Activated T-cell treated with anti-CD3 and anti-CD28 coated beads, Interleukin-2, amount 50 U/mL, for 4 hours (primary cell): ENCODE measurements at regions not wholly inside any gene's neighbourhood (a gene's known extent, or its start where the extent isn't known, plus 50 kb on each side); places are given as distances from the start of the nearest gene placed in this dataset.
"Not testable (repeated sequence)": the region's sequence is repeated elsewhere in the genome, so short reads cannot be mapped to it uniquely, and the experiment has no call there.

Experiments used
- ATAC-seq, 2 donors: fragments of 200-7000 bp; cut with Tn5 transposase; one replicate each; pipeline ENCODE4 v1.10.0; 2021
- DNase-seq: peaks from one replicate; pipeline ENCODE4 v3.0.0-alpha.2; 2020
- H3K27me3 Mint-ChIP-seq: one replicate; pipeline ENCODE4 v1.8.0; 2021; ENCODE audit warnings: low read depth, mixed read lengths
- H3K36me3 Mint-ChIP-seq: one replicate; pipeline ENCODE4 v1.8.0; 2022; ENCODE audit warnings: mixed read lengths; ENCODE audit not compliant: insufficient read depth
- H3K4me1 Mint-ChIP-seq: one replicate; pipeline ENCODE4 v1.8.0; 2021; ENCODE audit warnings: low read depth, mixed read lengths
- H3K4me3 Mint-ChIP-seq: one replicate; pipeline ENCODE4 v1.8.0; 2021; ENCODE audit warnings: mild to moderate bottlenecking, moderate library complexity, mixed read lengths
- H3K9me3 Mint-ChIP-seq: one replicate; pipeline ENCODE4 v1.8.0; 2021; ENCODE audit warnings: mixed read lengths

DNA sequence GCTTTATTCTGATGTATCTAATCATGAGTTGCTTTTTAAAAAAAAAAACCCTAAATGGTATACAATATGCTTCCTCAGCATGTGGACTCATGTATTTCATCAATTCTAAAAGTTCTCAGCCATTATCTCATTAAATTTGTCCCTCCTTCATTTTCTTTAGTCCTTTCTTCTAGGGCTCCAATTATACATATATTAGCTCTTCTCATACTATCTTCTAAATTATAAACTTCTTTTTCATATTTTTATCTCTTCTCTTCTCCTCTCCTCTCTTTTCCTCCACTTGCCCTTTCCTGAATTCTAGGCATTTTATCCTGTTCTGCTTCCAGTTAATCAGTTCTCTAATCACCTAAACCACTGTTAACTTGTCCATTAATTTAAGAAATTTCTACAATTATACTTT lies 55.0 kb upstream of the IL33 start:
- ATAC-seq (no peak), DNase-seq (no peak)
- no peak overlapping the region for H3K4me3 Mint-ChIP-seq
- H3K9me3 Mint-ChIP-seq: peaks cover 20% of the 10 kb centered on the region
- H3K36me3 Mint-ChIP-seq: peaks cover 1% of the 10 kb centered on the region
- H3K4me1 Mint-ChIP-seq: no peaks in the 10 kb centered on the region
- no peaks in the 10 kb centered on the region for H3K27me3 Mint-ChIP-seq

DNA sequence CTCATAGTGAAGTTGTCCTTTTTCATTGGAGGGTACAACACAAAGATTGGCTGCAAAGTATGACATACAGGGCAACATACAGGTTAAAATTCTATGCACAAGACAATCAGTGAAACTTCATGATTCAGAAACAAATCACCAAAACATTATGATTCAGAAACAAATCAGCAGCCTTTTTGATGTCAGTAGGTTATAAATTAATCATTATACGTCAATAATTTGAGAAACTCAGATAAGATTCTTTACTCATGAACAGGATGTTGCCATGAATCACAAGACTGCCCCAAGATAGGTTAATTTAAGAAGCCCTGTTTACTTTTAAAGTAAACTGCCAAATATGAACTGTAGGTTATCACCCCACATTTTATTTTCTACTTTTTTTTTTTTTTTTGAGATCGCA lies 62.2 kb upstream of the IL33 start:
- H3K4me1 Mint-ChIP-seq: no peaks in the 10 kb centered on the region
- ATAC-seq (peak; percentile 46 to 69), DNase-seq (no peak)
- no peaks in the 10 kb centered on the region for H3K9me3 Mint-ChIP-seq
- H3K36me3 Mint-ChIP-seq: no peaks in the 10 kb centered on the region
- H3K27me3 Mint-ChIP-seq: peaks cover 8% of the 10 kb centered on the region
- no peak overlapping the region for H3K4me3 Mint-ChIP-seq

DNA sequence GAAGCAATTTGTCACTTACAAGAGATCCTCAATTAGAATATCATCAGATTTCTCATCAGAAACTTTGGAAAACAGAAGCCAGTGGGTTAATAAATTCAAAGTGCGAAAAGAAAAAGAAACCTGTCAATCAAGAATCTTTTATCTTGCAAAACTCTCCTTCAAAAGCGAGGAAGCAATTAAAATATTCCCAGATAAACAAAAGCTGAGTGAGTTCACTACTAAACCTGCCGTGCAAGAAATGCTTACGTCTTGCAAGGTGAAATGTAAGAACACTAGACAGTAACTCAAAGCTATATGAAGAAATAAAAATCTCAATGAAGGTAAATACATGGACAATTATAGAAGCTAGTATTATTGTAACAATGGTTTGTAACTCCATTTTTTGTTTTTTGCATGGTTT lies 62.8 kb upstream of the IL33 start:
- Mint-ChIP-seq H3K9me3 (no peaks in the 10 kb centered on the region), H3K36me3 (no peaks in the 10 kb centered on the region), H3K4me1 (no peaks in the 10 kb centered on the region), H3K4me3 (no peak overlapping the region), H3K27me3 (peaks cover 8% of the 10 kb centered on the region)
- ATAC-seq (no peak), DNase-seq (no peak)

DNA sequence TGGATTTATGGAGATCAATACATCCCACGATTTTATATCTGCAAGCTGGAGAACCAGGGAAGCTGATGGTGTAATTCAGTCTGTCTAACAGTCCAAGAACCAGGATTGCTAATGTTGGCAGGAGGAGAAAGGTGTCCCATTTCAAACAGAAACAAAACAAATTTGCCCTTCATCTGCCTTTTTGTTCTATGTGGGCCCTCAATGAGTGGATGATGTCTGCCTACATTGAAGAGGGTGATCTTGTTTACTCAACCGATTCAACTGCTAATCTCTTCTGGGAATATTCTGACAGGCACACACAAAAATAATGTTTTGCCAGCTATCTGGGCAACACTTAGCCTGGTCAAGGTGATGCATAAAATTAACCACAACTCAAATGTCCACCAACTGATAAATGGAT lies 65.1 kb upstream of the IL33 start:
- no peak for DNase-seq
- no peak for ATAC-seq
- peaks cover 8% of the 10 kb centered on the region for H3K27me3 Mint-ChIP-seq
- no peaks in the 10 kb centered on the region for H3K4me1 Mint-ChIP-seq
- H3K4me3 Mint-ChIP-seq: no peak overlapping the region
- no peaks in the 10 kb centered on the region for H3K9me3 Mint-ChIP-seq
- H3K36me3 Mint-ChIP-seq: no peaks in the 10 kb centered on the region

DNA sequence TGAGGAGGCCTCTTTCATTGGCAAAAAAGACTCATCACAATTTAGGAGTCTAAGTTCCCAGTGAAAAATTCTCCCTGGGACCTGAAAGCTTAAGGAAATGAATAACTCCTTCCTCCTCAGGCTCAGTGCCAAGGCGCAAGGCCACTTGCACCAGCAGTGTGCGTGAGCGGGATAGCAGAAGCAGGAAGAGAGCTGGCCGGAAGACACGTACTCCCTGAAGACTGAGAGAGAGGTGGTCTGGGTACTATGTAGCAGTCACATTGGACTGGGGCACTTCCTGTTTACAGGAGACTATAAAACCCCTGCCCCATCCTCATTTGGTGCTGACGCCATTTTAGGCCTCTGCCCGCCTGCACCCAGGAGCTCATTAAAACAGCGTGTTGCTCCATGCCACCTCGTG lies 66.3 kb upstream of the IL33 start:
- peaks cover 8% of the 10 kb centered on the region for H3K27me3 Mint-ChIP-seq

DNA sequence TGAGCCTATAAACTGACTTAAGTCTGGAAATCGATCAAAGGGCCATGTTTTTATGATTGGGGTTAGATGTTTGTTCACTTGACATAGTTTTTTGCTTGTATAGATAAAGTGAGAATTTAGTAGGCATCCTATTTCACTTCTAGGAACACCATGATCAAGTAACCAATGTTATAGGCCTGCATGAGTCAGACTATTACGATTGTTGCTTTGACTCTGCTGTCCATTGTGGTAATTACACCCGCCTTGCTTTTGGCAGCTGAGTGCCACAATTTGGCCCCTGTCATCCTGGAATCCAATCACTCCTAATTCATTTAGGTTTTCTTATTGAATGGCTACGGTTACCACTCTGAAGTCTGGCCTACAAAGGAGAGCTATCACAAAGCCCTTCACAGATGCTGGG lies 67.8 kb upstream of the IL33 start:
- DNase-seq (no peak), ATAC-seq (no peak)
- Mint-ChIP-seq H3K27me3 (peaks cover 8% of the 10 kb centered on the region), H3K36me3 (no peaks in the 10 kb centered on the region), H3K4me3 (no peak overlapping the region), H3K4me1 (no peaks in the 10 kb centered on the region), H3K9me3 (no peaks in the 10 kb centered on the region)

More for the DNA sequence above, 66.3 kb upstream of the IL33 start:
- Mint-ChIP-seq H3K4me3 (no peak overlapping the region), H3K36me3 (no peaks in the 10 kb centered on the region), H3K4me1 (no peaks in the 10 kb centered on the region), H3K9me3 (no peaks in the 10 kb centered on the region)
- DNase-seq: no peak
- no peak for ATAC-seq

DNA sequence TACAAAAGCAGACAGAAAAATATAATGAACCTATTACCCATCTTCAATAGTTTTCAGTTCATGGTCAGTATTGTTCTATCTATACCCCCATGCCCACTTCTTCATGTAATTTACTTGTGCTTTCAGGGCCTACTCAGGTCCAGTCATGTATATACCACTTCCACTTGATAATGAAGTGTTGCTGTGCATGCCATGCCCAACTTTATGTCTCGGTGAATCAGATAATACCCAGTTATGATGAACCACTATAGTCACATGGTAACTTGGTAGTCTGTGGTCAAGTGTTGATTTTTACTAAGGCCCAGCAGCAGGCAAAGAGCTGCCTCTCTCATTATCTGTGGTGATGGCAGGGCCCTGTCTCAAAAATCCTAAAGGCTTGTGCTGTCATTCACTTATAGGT lies 70.7 kb upstream of the IL33 start:
- no peak overlapping the region for H3K4me3 Mint-ChIP-seq
- no peaks in the 10 kb centered on the region for H3K4me1 Mint-ChIP-seq
- no peaks in the 10 kb centered on the region for H3K9me3 Mint-ChIP-seq
- ATAC-seq (no peak), DNase-seq (no peak)
- H3K27me3 Mint-ChIP-seq: no peaks in the 10 kb centered on the region
- H3K36me3 Mint-ChIP-seq: no peaks in the 10 kb centered on the region

DNA sequence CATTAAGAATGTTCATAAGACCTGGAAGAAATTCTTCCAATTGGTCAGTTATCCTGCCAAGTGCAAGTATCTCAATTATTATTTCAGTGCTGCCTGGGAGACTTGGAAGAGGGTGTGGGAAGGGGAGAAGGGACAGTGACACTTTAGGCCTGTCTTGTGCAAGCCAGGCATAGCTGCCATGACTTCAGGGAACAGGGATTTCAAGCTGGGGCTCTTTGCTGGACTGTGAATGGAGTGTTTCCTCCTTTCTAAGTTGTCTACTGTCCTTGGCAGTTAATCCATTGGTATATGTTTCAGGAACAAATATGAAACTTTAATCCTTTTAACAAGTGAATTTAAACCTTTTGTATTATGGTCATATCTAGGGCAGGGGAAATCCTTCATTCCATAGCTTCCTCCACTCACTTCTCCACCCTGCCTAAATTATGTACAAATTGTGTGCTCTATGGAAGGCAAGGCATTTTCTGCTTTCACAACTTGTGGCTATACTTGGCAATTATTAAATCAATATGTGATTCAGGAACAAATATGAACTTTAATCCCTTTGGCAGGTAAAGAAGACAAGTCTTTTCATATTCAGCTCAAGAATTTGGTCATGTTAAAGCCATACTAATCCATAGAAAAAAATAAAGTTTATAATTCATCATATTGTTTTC lies 72.7 kb upstream of the IL33 start:
- no peaks in the 10 kb centered on the region for H3K4me1 Mint-ChIP-seq

DNA sequence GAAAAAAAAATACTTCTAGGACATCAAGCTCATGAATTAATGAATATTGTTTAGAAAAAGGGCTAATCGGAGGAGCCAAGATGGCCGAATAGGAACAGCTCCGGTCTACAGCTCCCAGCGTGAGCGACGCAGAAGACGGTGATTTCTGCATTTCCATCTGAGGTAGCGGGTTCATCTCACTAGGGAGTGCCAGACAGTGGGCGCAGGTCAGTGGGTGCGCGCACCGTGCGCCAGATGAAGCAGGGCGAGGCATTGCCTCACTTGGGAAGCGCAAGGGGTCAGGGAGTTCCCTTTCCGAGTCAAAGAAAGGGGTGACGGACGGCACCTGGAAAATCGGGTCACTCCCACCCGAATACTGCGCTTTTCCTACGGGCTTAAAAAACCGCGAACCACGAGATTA lies 79.8 kb upstream of the IL33 start:
- ATAC-seq, H3K9me3 Mint-ChIP-seq, H3K36me3 Mint-ChIP-seq, H3K27me3 Mint-ChIP-seq, H3K4me3 Mint-ChIP-seq, H3K4me1 Mint-ChIP-seq, DNase-seq: not testable (repeated sequence)

More for the DNA sequence above, 72.7 kb upstream of the IL33 start:
- Mint-ChIP-seq H3K36me3 (no peaks in the 10 kb centered on the region), H3K27me3 (peaks cover 2% of the 10 kb centered on the region), H3K4me3 (no peak overlapping the region), H3K9me3 (no peaks in the 10 kb centered on the region)
- DNase-seq: no peak
- ATAC-seq: no peak

DNA sequence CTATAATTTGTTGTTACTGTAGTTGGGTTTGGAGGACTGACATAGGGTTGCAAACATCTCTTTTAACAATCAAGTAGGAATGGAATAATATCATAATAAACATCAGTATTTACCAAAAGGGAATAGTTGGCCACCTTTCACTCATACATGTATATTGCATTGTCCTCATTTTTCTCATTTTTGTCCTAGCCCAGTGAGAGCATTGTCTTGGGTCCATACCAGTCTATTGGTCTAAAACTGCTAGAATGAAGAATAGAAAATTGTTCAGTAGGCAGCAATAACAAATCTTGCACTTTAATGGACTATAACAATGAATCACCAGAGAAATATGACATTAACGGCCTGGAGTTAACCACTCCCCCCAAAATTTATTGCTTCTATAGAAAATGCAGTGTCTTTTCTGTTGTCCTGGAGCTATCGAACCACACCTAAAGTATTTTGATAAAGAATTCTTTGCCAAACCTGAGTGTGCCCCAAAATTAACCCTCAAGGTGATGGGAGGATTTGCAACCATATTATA lies 80.9 kb upstream of the IL33 start:
- ATAC-seq (no peak), DNase-seq (no peak)
- H3K9me3 Mint-ChIP-seq: no peaks in the 10 kb centered on the region
- H3K36me3 Mint-ChIP-seq: no peaks in the 10 kb centered on the region
- no peak overlapping the region for H3K4me3 Mint-ChIP-seq
- H3K4me1 Mint-ChIP-seq: peaks cover 4% of the 10 kb centered on the region
- peaks cover 8% of the 10 kb centered on the region for H3K27me3 Mint-ChIP-seq

DNA sequence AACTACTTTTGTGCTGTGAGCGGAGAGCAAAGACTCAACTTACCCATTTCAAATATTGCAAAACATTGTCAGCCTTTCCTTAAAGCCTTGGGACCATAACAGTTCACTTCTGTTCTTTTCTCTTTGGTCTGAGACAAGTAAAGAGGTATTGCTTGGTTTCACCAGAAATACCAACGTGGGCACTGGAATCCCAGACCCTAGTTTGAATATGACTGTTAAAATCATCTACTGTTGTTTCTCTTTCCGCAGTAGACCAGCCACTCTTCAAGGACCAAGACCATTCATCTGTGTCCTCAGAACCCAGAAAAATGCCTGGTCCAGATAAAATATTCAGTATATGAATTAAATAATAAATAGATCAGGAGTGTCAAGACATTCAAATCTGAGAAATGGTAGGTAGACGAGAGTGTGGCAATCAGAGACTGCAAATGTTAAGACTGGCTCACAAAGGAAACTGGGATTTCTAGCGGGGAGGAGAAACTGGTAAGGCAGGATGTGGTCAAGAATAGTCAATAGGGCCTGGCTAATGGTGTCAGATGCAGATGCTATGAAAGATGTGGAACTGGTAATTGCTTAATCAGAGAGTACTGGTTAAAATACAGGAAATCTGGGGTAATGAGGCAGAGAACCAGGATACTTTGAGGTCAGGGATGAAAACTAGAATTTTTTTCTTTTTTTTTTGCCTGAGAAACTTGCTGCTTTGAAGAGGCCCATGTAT lies 82.1 kb upstream of the IL33 start:
- ATAC-seq (peak in 1 of 2 donors; percentile 35), DNase-seq (no peak)
- Mint-ChIP-seq H3K4me3 (no peak overlapping the region), H3K4me1 (peaks cover 4% of the 10 kb centered on the region), H3K9me3 (no peaks in the 10 kb centered on the region), H3K36me3 (no peaks in the 10 kb centered on the region), H3K27me3 (peaks cover 12% of the 10 kb centered on the region)

DNA sequence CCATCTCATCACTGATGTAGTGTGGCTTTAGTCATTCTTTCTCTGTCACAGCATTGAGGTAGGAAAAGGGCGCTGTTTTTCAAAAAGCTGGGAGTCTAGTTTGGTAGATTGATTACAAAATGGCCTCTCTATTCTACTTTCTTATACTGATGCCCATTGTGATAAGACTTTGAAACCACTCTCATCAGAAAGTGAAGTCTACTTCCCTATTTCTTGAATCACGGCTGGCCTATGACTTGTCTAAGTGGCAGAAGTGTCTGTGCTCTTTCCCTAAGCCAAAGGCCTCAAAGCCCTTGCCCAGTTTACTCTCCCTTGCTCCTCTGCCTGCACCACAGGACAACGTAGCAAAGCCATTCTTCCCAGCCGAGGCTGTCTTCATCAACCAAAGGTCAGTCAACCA lies 83.0 kb upstream of the IL33 start:
- no peaks in the 10 kb centered on the region for H3K9me3 Mint-ChIP-seq
- DNase-seq (no peak), ATAC-seq (no peak)
- H3K4me1 Mint-ChIP-seq: peaks cover 4% of the 10 kb centered on the region
- H3K36me3 Mint-ChIP-seq: no peaks in the 10 kb centered on the region
- peaks cover 11% of the 10 kb centered on the region for H3K27me3 Mint-ChIP-seq
- no peak overlapping the region for H3K4me3 Mint-ChIP-seq

DNA sequence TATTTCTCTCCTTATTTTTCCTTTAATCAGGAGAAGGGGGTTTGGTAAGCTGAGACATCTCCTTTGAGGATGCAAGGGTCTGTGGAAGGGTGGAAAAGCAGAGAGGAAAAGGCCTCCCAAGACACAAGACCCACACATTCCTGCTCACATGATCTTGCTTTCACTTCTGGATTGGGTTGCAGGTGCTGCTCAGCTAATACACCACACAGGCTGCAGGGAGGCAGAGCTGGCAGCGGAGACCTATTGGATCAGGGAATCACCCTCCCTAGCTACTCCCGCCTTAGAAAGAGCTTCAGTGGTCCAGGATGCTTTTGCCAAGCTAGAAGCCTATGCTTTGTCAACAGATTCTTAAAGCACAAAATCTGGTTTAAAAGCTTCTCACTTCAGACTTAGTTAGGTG lies 87.6 kb upstream of the IL33 start:
- Mint-ChIP-seq H3K36me3 (no peaks in the 10 kb centered on the region), H3K9me3 (no peaks in the 10 kb centered on the region), H3K27me3 (peaks cover 13% of the 10 kb centered on the region), H3K4me1 (peaks cover under 1% of the 10 kb centered on the region), H3K4me3 (no peak overlapping the region)
- DNase-seq (no peak), ATAC-seq (no peak)

DNA sequence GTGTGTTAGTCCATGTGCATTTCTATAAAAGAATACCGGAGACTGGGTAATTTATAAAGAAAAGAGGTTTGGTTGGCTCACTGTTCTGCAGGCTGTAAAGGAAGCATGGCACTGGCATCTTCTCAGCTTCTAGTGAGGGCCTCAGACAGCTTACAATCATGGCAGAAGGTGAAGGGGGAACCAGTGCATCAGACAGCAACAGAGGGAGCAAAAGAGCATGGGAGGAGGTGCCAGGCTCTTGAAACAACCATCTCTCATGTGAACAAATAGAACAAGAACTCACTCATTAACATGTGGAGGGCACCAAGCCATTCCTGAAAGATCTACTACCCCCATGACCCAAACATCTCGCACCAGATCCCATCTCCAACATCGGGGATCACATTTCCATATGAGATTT lies 89.2 kb upstream of the IL33 start:
- no peak for ATAC-seq
- no peaks in the 10 kb centered on the region for H3K9me3 Mint-ChIP-seq
- DNase-seq: no peak
- H3K27me3 Mint-ChIP-seq: peaks cover 16% of the 10 kb centered on the region
- no peaks in the 10 kb centered on the region for H3K4me1 Mint-ChIP-seq
- H3K36me3 Mint-ChIP-seq: no peaks in the 10 kb centered on the region
- H3K4me3 Mint-ChIP-seq: no peak overlapping the region

DNA sequence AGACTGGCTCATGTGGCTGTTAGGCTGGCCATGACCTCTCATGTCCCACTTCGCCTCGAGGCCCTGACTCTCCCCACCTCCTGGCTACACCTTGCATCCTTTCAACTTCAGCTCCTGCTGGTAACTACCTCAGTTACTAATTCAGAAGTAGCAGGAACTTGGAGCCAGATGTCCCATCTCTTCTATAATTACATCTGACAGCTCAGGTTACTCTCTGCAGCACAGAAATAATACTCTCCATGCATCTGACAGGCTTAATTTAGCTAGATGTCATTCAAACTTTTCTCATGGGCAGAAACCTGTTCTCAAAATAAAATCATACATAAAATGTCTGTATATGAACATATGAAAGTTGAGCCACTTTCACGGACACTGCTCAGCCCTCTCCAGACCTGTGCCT lies 92.2 kb upstream of the IL33 start:
- H3K36me3 Mint-ChIP-seq: no peaks in the 10 kb centered on the region

More for the DNA sequence above, 92.2 kb upstream of the IL33 start:
- Mint-ChIP-seq H3K9me3 (no peaks in the 10 kb centered on the region), H3K4me1 (no peaks in the 10 kb centered on the region), H3K4me3 (no peak overlapping the region), H3K27me3 (peaks cover 11% of the 10 kb centered on the region)
- no peak for ATAC-seq
- no peak for DNase-seq
